ENCODE measurements at regions not wholly inside any gene's neighbourhood (a gene's known extent, or its start where the extent isn't known, plus 50 kb on each side); places are given as distances from the start of the nearest gene placed in this dataset.

GRCh38 chr2:6164986-6165747 lies 473.0 kb downstream of the SOX11 start:
- no peaks in the 10 kb centered on the region for H3K79me2 ChIP-seq (ENCODE audit: insufficient read depth, low read length)
- intact Hi-C loops (cut with micrococcal nuclease): no loop called here
- no peaks in the 10 kb centered on the region for H3K9me2 ChIP-seq (ENCODE audit: insufficient read depth)
- no peak overlapping the region for H3K9ac ChIP-seq (ENCODE audit: low read length)
- TF ChIP-seq ELF1 (IDR thresholded peaks at IDR 0.05; ENCODE audit: borderline replicate concordance, low read depth) (no peak), FOSL1 (IDR thresholded peaks at IDR 0.05; ENCODE audit: low read depth) (no peak), POLR2AphosphoS5 (IDR thresholded peaks at IDR 0.05; ENCODE audit: low read depth, low read length) (no peak), EZH2 (IDR thresholded peaks at IDR 0.05) (no peak), MAX (IDR thresholded peaks at IDR 0.05) (no peak), CEBPB (IDR thresholded peaks at IDR 0.05; ENCODE audit: low read depth) (no peak), TCF7L2 (IDR thresholded peaks at IDR 0.05; ENCODE audit: borderline replicate concordance, extremely low read depth, insufficient read depth, insufficient read length) (no peak), CTCF (IDR thresholded peaks at IDR 0.05 in 2 of 3, conservative IDR thresholded peaks at IDR 0.05 in 1 of 3; ENCODE audit: borderline replicate concordance in 1 of 3, insufficient read depth in 1 of 3, low read depth in 2 of 3, low read length in 2 of 3) (no peak), SRF (IDR thresholded peaks at IDR 0.05; ENCODE audit: low read depth) (no peak), EZH2phosphoT487 (IDR thresholded peaks at IDR 0.05; ENCODE audit: borderline replicate concordance) (no peak)
- H2AFZ ChIP-seq (ENCODE audit: low read depth, low read length, poor library complexity, severe bottlenecking): no peak overlapping the region
- H3K4me3 ChIP-seq (replicated peaks in 1 of 2; ENCODE audit: low read depth in 1 of 2, low read length in 2 of 2): no peak overlapping the region
- POLR2A ChIA-PET: no interaction called here
- CTCF ChIA-PET: no interaction called here
- no peaks in the 10 kb centered on the region for H4K20me1 ChIP-seq (ENCODE audit: insufficient read depth)
- BruUV-seq (replicated peaks): no TSS peak
- peaks cover 12% of the 10 kb centered on the region in 2 experiments; a peak in 2 of 4 replicates for H3K9me3 ChIP-seq (ENCODE audit: control insufficient read depth in 1 of 2, insufficient read depth in 1 of 2, low read depth in 1 of 2, low read length in 2 of 2)
- no peaks in the 10 kb centered on the region for H3K27me3 ChIP-seq (ENCODE audit: insufficient read depth, low read length)
- no peak for ATAC-seq
- RAD21 ChIA-PET (ENCODE audit: low non-redundant PET in 1 of 2, low total read pairs in 2 of 2, uncharacterized antibody in 2 of 2, unreplicated experiment in 2 of 2): no interaction called here
- no peak for DNase-seq (ENCODE audit: low read depth, low spot score)
- no peak overlapping the region for H3K4me2 ChIP-seq (ENCODE audit: low read length)
- H3K36me3 ChIP-seq (ENCODE audit: control insufficient read depth in 1 of 2, insufficient read depth in 2 of 2, low read length in 2 of 2): no peaks in the 10 kb centered on the region
- H3K4me1 ChIP-seq (ENCODE audit: control insufficient read depth in 1 of 2, insufficient read depth in 2 of 2, low read length in 2 of 2): no peaks in the 10 kb centered on the region
- H3K27ac ChIP-seq (ENCODE audit: low read depth, low read length): no peak overlapping the region

Measured in HCT116 (cell line).